Glutamatergic neuron (in vitro differentiated cells): ENCODE measurements at regions not wholly inside any gene's neighbourhood (a gene's known extent, or its start where the extent isn't known, plus 50 kb on each side); places are given as distances from the start of the nearest gene placed in this dataset.

Experiments
- DNase-seq: peaks from one replicate; pipeline ENCODE4 v3.0.0; 2022
- H3K27ac Mint-ChIP-seq: one replicate; pipeline ENCODE4 v1.8.0; 2020; ENCODE audit warnings: mild to moderate bottlenecking, mixed read lengths, inconsistent platforms; ENCODE audit not compliant: unreplicated experiment
- H3K27me3 Mint-ChIP-seq: one replicate; pipeline ENCODE4 v1.8.0; 2020; ENCODE audit warnings: mild to moderate bottlenecking, moderate library complexity, mixed read lengths, inconsistent platforms; ENCODE audit not compliant: unreplicated experiment
- H3K36me3 Mint-ChIP-seq: one replicate; pipeline ENCODE4 v1.8.0; 2020; ENCODE audit warnings: mild to moderate bottlenecking, mixed read lengths, inconsistent platforms; ENCODE audit not compliant: unreplicated experiment
- H3K4me1 Mint-ChIP-seq: one replicate; pipeline ENCODE4 v1.8.0; 2020; ENCODE audit warnings: mild to moderate bottlenecking, low read depth, mixed read lengths, inconsistent platforms; ENCODE audit not compliant: unreplicated experiment
- H3K4me3 Mint-ChIP-seq: one replicate; pipeline ENCODE4 v1.8.0; 2020; ENCODE audit warnings: mild to moderate bottlenecking, mixed read lengths, inconsistent platforms; ENCODE audit not compliant: unreplicated experiment
- H3K9me3 Mint-ChIP-seq: one replicate; pipeline ENCODE4 v1.8.0; 2020; ENCODE audit warnings: mild to moderate bottlenecking, moderate library complexity, mixed read lengths, inconsistent platforms; ENCODE audit not compliant: unreplicated experiment
- CTCF ChIP-seq: fragments of 200-600 bp; sonication (generic); IDR thresholded peaks from one replicate; pipeline ENCODE4 v1.5.0; 2021; ENCODE audit not compliant: partially characterized antibody, unreplicated experiment

- Mint-ChIP-seq H3K4me3 (no peak overlapping the region), H3K9me3 (peaks cover 2% of the 10 kb centered on the region)
- TF ChIP-seq CTCF = no peak
Observed at GRCh38 chr13:94765814-94766213, 53.5 kb upstream of the SOX21 start.

GRCh38 chr13:94764576-94765321 is 52.4 kb upstream of the SOX21 start:
- no peak for DNase-seq
- H3K4me3 Mint-ChIP-seq = no peak overlapping the region
- peaks cover 2% of the 10 kb centered on the region for H3K9me3 Mint-ChIP-seq
- no peaks in the 10 kb centered on the region for H3K4me1 Mint-ChIP-seq
- H3K27me3 Mint-ChIP-seq = no peaks in the 10 kb centered on the region
- TF ChIP-seq CTCF = no peak
- no peak overlapping the region for H3K27ac Mint-ChIP-seq
- H3K36me3 Mint-ChIP-seq = no peaks in the 10 kb centered on the region

More at GRCh38 chr13:94765814-94766213, 53.5 kb upstream of the SOX21 start:
- H3K27ac Mint-ChIP-seq = no peak overlapping the region
- H3K36me3 Mint-ChIP-seq = no peaks in the 10 kb centered on the region
- DNase-seq = no peak
- H3K4me1 Mint-ChIP-seq = no peaks in the 10 kb centered on the region
- no peaks in the 10 kb centered on the region for H3K27me3 Mint-ChIP-seq
